KBM-7 (cell line): ENCODE measurements at regions not wholly inside any gene's neighbourhood (a gene's known extent, or its start where the extent isn't known, plus 50 kb on each side); places are given as distances from the start of the nearest gene placed in this dataset.
A peak's percentile ranks its signal among the peaks of the same experiment; 100 is the strongest.

ENCODE experiments used
- DNase-seq: peaks from one replicate; pipeline ENCODE4 v3.0.0-alpha.2; 2015
- in situ Hi-C: fragments of 300-500 bp; cut with MboI; formaldehyde crosslinking; loops from 2 replicates; pipeline ENCODE4 v1.14.3; 2020; ENCODE audit warnings: low sequenced_read_pairs, low pct_unique_long_range_greater_than_20kb, mixed read lengths

DNA sequence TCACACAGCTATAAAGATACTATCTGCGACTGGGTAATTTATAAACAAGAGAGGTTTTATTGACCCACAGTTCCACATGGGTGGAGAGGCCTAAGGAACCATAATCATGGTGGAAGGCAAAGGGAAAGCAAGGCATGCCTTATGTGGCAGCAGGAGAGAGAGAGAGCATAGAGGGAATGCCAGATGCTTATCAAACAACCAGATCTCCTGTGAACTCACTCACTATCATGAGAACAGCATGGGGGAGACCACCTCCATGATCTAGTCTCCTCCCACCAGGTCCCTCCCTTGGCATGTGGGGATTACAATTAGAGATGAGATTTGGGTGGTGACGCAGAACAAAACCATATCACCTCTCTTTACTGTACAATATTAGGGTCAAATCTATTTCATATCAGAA, 1101.6 kb upstream of the RAG2 start:
- in situ Hi-C loops = no loop called here
- DNase-seq = no peak

DNA sequence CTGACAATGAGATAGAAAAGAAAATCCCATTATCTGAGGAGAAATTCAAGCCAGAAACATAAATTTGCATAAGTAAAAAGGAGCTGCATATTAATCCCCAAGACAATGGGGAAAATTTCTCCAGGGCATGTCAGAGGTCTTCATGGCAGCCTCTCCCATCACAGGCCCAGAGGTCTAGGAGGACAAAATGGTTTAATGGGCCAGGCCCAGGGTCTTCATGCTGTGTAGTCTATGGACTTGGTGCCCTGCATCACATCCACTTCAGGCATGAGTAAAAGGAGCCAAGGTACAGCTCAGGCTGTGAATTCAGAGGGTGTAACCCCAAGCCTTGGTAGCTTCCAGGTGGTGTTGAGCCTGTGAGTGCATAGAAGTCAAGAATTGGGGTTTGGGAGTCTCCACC, 1097.2 kb upstream of the RAG2 start:
- in situ Hi-C loops = no loop called here
- no peak for DNase-seq

DNA sequence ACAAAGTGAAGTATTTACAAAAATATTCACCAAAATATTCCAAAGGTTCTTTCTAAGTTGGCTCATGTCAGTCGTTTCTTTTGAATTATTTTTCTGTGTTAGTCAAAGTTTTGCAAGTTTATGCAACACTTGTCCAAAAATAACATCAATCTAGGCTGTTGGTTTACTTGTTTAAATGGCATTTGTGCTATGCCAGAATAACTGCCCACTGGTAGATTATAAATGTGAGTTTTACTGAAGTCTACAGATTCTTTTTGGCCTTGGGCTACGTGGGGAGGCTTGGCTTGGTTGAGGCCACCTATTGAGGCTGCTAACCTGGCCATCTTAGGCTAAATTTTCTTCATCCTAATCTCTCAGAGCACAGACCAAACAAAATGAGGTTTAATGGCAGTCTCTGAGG, 1091.9 kb upstream of the RAG2 start:
- in situ Hi-C loops = no loop called here
- DNase-seq = no peak

DNA sequence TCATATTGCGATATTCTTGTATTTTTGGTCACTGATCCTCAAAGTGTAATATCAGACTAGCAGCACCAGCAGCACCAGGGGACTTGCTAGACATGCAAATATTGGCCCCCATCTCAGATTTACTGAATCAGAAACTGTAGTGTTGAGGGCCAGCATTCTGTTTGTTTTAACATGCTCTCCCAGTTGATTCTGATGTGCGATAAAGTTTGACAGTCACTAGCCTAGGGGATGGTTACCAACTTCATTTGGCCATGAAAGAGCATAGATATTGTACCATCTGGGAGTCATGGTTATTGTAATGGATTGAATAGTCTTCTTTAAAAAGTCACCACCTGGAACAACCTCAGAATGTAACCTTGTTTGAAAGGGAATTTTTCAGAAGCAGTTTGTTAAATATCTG, 1090.4 kb upstream of the RAG2 start:
- DNase-seq = no peak
- in situ Hi-C loops = no loop called here

DNA sequence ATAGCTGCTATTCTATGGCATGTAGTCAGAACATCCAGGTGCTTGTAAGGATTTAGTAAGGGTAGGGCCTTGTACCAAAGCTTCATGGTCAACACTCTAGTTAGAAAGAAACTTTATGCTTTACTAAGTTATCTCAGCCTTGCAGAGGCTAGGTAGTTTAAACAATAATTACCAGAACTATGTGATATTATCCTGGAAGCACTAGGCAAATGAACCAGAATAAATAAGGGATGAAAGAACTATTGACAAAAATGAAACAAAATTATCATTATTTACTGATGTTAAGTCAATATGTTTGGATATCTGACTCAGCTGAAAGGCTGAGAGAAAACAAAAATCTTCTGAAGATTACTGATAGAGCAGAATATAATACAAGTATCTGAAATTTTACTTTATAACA, 1089.1 kb upstream of the RAG2 start:
- in situ Hi-C loops = no loop called here
- no peak for DNase-seq

DNA sequence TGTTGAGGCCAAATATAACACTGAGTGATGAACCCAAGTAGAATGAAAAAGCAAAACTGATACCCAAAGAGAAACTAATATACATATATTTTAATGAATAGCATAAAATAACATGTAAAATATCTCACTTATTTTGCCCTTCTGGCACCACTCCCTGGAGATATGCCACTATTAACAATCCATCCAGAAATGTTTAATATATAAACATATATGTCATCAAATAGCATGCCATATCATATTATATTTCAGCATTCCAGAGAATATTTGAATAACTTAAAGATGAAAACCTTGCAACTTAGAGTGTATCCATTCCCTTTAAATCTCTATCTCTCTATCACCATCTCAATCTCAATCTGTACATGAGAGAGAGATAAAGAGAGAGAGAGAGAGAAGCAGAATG, 1073.3 kb upstream of the RAG2 start:
- in situ Hi-C loops = no loop called here
- DNase-seq = no peak

DNA sequence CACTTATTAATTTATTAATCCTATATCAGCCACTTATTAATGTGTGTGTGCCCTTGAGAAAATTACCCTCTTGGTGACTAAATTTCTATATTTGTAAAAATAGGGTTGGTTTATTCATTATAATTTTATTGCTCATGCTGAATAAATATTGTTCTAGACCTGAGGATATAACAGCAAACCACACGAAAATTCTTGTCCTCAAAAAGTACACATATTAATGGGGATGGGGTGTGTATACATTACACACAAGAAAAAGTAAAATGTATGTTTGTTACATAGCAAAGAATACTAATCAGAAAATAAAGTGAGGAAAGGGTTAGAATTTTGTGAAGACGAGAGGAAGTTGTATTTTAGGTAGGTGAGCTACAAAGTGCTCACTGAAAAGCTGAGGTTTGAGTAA, 1068.9 kb upstream of the RAG2 start:
- DNase-seq = no peak
- in situ Hi-C loops = no loop called here

DNA sequence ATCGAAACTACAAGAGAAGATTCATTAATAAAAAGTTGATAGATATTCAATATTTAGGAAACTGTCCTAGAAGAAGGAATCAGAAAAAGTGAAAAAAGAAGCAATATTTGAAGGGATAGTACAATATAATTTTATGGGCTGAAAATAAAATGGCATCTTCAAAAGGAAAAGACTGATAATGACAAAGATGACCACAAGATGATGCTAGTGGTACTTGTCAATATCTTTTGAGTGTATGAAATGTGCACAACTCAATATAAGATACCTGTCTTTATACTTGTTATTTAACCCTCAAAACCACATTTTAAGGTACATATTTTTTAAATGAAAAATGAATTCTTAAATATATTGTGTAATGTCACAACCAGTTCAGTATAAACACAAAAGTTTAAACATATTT, 1059.6 kb upstream of the RAG2 start:
- DNase-seq = peak; percentile 5
- in situ Hi-C loops = no loop called here

DNA sequence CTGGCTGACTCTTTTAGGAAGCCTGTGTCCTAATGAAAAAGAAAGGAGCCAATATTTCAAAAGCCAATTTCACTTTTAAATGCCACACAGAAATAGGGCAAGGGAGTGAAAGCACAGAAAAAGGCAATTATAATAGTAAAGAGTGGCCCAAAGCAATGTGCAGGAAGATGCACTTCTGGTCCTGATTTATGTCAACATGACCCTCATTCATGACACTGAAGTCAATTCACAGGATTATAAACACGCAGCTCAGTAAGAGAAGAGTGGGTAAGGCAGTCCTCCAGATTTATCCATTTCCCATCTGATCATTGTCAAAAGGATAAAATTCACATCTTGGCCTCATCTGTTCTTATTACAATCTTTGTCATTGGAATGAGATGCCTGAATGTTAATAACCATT, 1049.7 kb upstream of the RAG2 start:
- in situ Hi-C loops = no loop called here

DNA sequence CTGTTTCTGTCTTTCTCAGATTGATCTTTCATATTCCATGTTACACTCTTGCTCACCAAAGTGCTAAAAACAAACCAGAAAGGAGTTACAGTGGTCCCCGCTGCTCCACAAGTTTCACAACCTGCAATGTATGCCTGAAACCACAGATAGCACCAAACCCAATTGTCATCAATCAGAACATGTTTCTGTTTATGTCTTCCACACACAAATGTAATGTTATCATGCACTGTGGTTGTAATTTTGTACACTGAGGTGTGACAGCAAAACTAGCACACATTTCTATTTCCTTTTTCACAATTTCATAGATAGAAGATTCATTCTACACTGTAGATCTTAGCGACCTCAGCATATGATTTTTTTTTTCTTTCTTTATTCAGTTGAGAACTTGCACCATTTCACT, 1045.9 kb upstream of the RAG2 start:
- no peak for DNase-seq
- in situ Hi-C loops = no loop called here

More for the DNA sequence above, 1049.7 kb upstream of the RAG2 start:
- no peak for DNase-seq

DNA sequence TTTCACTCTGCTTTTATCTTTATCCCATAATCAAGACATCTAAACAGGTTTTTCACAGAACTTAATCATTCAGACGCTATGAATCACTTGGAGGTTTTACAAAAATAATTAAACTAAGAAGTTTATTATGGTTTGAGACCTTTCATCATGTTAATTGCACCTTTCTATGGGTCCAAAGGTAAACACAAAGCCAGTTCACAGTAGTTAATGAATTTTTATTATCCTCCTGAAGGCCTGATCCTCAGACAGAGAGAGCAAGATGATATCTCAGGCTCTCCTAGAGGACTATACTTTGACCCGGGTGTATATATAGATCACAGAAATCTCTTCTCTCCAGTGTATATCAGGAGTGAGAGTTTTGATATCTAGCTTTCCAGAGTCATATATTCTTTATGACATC, 1044.3 kb upstream of the RAG2 start:
- in situ Hi-C loops = no loop called here
- no peak for DNase-seq

DNA sequence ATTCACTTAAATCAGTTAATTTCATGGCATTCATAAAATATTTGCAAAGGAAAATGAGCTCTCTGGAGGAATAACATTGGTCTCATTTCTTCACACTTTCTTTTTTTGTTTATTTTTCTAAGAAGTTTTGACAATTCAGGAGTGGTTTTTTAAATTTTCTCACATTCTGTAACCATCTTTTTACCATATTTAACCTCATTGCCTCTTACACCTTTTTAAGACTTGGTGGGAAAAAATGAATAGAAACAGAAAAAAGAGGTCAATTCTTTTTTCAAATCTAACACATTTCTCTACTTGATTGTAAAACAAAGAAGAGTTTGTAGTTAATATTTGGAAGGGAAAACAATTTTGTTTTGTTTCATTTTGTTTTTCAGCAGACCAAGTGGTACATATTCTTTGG, 1034.7 kb upstream of the RAG2 start:
- DNase-seq = no peak
- in situ Hi-C loops = no loop called here

DNA sequence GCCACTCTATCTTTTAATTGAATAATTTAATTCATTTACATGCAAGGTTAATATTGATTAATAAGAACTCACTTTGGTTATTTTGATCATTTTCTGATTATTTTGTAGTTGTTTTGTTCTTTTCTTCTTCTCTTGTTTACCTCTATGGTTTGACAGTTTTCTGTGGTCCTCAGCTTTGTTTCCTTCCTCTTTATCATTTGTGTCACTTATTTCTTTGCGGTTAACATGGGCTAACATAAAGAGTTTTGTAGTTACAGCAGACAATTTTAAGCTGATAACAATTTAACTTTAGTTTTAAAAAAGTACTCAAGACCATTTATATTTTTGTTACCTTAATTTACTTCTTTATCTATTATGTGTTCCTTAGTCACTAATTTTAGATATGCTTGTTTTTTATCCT, 1032.8 kb upstream of the RAG2 start:
- in situ Hi-C loops = no loop called here
- peak; percentile 1 for DNase-seq

DNA sequence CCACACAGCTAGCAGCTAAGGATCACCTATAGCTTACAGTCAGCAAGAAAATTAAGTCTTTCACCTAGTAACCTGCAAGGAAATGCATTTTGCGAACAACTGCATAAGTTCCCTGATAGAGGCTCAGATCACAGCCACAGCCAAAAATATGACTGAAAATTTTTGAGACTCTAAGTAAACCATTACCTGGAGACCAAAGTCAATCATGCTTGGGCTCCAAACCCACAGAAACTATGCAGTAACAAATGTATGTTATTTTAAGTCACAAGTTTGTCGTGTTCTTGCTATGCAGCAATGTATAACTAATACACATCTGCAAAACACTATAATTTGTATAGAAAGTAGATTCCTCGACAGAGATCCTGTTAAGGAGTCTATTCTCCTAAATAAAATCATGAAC, 1025.7 kb upstream of the RAG2 start:
- DNase-seq = no peak
- in situ Hi-C loops = no loop called here

DNA sequence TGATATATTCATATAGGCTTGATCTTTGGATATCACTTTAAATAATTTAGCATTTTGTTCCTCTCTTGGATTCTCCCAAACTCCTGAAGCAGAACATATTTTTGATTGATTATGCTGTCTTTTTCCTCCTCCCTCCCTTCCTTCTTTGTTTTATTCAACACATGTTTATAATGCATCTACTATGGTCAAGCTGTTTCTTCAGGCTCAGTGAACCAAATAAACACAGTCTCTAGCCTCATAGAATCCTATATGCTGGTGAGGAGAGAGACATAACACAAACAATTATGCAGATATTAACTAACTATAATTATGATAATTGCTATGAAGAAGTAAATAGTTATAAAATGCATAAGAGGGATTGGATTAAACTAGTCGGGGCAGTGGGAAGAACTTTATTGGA, 1023.6 kb upstream of the RAG2 start:
- no peak for DNase-seq
- in situ Hi-C loops = no loop called here

DNA sequence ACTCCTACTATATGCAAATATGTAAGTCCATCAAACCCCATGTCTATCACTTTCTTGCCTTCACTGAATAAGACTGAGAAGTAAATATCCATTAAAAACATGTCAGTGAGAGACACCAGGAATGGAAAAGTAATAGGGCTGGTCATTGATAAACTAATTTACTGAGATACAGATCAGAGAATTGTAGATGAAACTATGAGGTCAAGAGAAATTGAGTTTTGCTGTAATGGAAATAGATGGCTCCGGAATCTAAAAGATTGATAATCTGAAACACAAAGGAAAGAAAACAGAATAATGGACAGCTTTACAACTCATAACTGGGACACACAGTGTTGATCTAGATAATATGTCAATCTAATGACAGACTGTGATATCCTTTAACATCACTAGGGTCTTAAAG, 1018.3 kb upstream of the RAG2 start:
- in situ Hi-C loops = no loop called here
- DNase-seq = no peak

DNA sequence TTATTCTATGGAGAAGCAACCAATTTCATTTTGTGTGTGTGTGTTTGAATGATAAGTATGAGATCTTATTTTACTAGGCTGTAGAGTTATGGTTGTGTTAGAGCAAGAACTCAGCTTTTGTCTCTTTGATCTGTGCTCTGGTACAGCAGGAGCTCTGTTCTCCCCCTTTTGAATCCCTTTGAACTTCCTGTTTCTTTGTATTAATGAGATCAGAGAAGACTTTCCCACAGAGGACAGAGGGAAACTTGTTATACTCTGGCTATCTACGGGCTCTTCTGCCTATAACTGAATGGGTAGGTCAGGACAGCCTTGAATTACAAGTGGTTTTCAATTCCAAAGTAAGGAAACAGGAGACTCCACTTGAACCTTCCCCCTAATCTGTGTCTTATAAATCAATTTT, 1015.0 kb upstream of the RAG2 start:
- in situ Hi-C loops = no loop called here
- DNase-seq = no peak

DNA sequence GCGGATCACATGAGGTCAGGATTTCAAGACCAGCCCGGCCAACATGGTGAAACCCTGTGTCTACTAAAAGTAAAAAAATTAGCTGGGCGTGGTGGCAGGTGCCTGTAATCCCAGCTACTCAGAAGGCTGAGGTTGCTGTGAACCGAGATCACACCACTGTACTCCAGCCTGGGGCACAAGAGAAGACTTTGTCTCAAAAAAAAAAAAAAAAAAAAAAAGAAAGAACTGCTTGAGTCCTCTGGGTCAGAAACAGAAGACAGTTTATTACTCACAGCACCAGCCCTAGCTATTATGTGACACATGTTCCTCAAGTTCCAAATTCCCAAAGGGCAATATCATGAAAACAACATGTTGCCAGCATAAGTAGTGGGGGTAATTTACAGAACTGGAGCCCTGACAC, 1014.1 kb upstream of the RAG2 start:
- in situ Hi-C loops = no loop called here
- DNase-seq = no peak

DNA sequence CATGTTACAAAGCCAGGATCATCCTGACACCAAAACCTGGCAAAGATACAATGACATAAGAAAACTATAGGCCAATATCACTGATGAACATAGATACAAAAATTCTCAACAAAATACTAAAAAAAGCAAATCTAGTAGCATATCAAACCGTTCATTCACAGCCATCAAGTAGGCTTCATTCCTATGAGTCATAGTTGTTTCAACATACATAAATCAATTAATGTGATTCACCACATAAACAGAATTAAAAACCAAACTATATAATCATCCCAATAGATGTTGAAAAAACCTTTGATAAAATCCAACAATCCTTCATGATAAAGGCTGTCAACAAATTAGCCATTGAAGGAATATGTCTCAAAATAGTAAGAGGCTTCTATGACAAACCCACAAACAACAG, 1007.2 kb upstream of the RAG2 start:
- in situ Hi-C loops = no loop called here
- DNase-seq = no peak

DNA sequence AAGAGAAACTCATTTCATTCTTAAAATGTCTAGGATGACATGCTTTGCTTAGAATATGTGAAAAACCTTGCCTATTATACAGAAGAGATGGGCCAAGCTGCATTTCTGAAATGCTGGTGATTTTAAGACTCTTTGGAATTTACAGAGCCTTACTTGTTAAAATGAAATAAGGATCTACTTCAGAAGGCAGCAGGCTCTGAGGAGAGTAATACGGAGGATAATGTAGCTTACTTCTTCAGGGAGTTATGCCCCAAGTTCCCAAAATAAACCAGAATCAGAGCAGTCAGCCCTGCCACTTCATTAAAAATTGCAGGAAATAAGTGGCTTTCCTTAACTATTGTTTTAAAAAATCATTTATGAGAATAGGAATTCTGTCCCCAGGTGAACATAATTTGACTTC, 1000.3 kb upstream of the RAG2 start:
- in situ Hi-C loops = no loop called here
- DNase-seq = no peak

DNA sequence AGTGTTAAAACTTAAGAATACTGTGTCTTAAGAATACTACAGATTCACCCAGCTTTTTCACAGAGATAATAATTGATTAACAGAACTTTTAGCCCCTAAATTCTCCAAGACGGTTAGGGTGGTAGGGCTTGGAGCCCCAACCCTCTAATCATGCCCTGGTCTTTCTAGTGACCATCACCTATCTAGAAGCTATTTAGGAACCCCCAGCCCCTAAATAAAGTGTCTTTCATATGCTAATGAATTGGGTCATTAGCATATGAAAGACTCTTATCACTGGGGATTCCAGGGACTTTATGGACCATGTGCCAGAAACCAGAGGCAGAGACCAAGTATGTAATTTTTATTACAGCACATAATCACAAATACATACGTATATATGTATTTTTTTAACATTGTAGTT, 999.7 kb upstream of the RAG2 start:
- no peak for DNase-seq
- in situ Hi-C loops = no loop called here

DNA sequence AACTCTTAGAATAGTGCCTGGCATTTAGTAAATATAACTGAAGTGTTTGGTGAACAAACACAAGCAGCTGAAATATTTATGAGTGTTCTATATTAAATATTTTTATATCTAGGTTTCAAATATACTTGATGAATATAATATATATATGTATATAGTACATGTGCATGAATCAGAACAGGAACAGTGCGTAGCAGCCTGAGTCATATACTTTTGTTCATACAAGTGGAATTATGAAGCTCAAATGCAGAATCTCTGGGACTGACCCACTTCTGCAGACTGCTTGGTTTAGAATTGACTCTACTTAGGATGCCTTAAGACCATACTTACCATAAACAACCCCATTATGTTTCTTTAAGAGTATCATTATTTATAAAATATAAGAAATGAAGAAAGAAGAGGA, 997.8 kb upstream of the RAG2 start:
- in situ Hi-C loops = no loop called here
- DNase-seq = no peak
